ENCODE measurements at regions not wholly inside any gene's neighbourhood (a gene's known extent, or its start where the extent isn't known, plus 50 kb on each side); places are given as distances from the start of the nearest gene placed in this dataset.

DNA sequence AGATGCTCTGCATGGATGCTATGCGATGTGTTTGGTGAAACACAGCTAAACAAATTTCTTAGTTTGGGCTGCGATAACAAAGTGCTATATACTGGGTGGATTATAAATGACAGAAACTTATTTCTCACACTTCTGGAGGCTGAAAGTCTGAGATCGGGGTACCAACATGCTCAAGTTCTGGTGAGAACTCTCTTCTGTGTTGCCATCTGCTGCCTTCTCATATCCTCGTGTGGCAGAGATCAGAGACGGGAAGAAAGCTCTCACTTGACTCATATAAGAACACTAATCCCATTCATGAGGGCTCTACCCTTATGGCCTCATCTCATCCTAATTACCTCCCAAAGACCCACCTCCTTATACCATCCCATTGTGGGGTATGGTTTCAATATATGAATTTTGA, 162.0 kb upstream of the DTNBP1 start:
- TF ChIP-seq POLR2AphosphoS5 (IDR thresholded peaks at IDR 0.05): no peak
- TF ChIP-seq, protein P1, sequence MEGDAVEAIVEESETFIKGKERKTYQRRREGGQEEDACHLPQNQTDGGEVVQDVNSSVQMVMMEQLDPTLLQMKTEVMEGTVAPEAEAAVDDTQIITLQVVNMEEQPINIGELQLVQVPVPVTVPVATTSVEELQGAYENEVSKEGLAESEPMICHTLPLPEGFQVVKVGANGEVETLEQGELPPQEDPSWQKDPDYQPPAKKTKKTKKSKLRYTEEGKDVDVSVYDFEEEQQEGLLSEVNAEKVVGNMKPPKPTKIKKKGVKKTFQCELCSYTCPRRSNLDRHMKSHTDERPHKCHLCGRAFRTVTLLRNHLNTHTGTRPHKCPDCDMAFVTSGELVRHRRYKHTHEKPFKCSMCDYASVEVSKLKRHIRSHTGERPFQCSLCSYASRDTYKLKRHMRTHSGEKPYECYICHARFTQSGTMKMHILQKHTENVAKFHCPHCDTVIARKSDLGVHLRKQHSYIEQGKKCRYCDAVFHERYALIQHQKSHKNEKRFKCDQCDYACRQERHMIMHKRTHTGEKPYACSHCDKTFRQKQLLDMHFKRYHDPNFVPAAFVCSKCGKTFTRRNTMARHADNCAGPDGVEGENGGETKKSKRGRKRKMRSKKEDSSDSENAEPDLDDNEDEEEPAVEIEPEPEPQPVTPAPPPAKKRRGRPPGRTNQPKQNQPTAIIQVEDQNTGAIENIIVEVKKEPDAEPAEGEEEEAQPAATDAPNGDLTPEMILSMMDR (IDR thresholded peaks at IDR 0.05): no peak

Measured in breast epithelium (tissue), 3 donors.